Pons (tissue), 1 donor: ENCODE measurements at regions not wholly inside any gene's neighbourhood (a gene's known extent, or its start where the extent isn't known, plus 50 kb on each side); places are given as distances from the start of the nearest gene placed in this dataset.
"Not testable (repeated sequence)": the region's sequence is repeated elsewhere in the genome, so short reads cannot be mapped to it uniquely, and the experiment has no call there.

Source experiments
- DNase-seq: peaks from one replicate; pipeline ENCODE4 v3.0.0-alpha.2; 2016; ENCODE audit warnings: low spot score

DNA sequence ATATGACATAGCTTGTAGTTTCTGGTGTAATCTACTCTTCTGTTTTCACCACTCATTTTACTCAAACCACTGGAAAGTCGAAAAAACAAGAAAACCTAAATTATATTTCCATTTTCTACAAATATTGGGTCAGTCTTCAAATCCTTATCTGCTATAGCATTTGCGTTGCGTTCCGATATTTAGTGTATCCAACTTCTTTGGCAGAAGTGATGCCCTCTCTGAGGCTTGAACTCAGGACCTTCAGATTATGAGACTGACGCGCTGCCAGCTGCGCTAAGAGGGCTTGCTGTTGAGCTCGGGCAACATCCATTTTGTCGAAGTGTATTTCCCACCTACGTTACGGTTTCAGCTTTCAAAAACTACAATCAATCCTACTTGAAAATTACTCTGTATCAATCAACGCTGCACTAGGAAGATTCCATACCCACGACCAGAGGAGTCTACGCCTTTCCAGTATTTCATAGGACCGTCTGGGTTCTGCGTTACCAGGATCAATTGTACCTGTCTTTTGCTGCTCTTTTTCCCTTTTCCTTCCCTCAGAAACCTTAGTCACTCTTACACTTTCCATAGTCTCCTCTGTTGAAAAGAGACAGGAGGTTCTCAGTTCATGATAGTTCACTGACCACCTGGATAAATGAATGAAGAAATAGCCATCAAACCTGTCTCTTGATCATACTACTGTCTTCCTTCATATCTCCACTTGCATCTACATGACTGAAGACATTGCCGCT is 140.5 kb upstream of the ZNF322 start:
- not testable (repeated sequence) for DNase-seq

DNA sequence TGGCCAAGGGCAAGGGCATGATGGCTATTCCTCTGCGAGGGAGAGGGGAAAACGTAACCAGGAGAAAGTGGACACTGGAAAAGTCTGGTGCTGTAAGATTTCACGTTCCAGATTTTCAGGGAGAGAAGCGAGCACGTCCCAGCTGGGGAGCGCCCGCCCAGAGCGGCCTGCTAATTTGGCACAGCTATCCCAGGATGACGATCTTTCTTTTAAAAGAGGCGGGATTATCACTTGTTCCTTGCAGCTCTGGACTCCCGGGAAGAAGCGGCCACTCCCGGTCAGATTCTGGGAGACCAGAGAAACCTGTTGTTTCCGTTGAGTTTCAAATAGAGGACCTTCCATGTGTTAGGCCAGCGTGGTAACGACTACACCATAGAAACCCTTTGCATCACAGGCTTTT is 144.2 kb upstream of the ZNF322 start:
- not testable (repeated sequence) for DNase-seq

DNA sequence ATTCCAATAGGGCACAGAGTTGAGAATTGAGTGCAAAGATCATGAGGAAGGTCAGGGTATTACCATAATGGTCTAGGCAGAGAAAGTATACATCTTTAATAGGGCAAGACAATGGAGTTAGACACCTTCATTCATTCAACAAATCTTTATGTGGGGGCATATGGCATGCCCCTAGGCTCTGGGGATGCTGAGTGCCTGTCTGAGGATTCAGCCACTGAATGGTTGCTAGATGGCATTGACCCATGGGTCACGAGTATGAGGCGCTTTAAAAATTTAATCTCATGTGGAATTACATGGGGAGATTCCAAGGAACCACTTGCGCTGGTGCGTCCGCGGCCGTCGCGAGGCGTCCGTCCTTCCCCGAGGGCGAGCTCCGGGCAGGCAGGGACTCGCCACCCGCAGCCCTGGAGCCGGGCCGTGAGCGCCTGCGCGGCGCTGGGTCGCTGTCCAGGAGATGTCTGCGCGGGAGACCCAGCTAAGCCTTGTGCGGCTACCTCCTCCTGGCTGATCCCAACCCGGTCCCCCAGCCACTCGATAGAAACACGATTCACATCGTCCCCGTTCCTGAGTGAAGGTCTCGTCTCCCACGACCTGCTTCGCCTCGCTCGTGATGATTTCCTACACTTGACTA is 152.1 kb upstream of the ZNF322 start:
- DNase-seq: not testable (repeated sequence)

GRCh38 chr6:26818640-26819225 is 159.2 kb upstream of the ZNF322 start:
- DNase-seq: not testable (repeated sequence)

DNA sequence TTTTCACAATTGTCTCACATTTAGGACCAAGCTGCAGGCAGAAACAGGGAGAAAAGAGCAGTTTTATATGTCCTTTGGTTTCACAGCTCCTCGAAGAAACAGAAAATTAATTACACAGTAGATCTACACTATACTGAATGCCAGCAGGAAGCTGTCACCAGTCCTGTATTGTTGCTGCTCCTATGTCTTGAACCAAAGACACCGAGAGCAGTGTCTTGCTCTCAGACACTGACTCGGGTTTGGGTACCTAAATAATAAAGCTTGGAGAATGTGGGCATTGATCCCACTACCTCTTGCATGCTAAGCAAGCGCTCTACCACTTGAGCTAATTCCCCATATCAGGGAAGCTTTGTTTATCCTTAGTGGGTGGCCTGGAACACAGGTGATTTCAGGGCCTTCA is 168.4 kb upstream of the ZNF322 start:
- DNase-seq: not testable (repeated sequence)

DNA sequence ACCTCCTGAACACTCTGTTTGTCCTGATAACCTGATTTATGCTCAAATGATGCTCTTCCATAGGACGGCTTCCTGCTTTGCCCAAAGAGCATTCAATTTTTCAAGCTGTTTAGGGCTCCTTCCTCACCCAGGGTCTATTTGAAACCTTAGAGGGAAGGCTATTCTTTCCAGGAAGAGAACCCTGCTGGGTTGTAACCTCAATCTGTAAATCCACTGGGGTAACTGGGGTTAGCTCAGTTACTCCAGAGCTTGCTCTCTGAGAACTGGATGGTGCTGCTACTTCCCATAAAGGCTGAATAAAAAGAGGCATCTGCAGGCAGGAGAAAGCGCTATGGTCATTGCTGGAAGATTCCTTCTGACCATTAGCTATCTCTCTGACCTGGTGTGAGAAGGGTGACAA is 169.9 kb upstream of the ZNF322 start:
- not testable (repeated sequence) for DNase-seq

- not testable (repeated sequence) for DNase-seq
These were observed 171.4 kb upstream of the ZNF322 start for GRCh38 chr6:26830992-26831391.

- DNase-seq: not testable (repeated sequence)
These were observed 176.2 kb upstream of the ZNF322 start for GRCh38 chr6:26835707-26836106.

DNA sequence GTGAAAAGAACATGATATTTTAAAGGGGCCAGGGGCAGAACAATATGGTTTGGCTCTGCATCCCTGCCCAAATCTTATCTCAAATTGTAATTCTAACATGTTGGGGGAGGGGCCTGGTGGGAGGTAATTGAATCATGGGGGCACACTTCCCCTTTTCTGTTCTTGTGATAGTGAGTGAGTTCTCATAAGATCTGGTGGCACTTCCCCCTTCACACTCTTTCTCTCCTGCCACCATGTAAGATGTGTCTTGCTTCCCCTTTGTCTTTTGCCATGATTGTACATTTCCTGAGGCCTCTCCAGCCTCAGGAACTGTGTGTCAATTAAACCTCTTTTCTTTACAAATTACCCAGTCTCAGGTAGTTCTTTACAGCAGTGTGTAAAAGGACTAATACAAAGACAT is 177.1 kb upstream of the ZNF322 start:
- not testable (repeated sequence) for DNase-seq

- DNase-seq: not testable (repeated sequence)
These were observed 185.3 kb upstream of the ZNF322 start for GRCh38 chr6:26844823-26845222.

DNA sequence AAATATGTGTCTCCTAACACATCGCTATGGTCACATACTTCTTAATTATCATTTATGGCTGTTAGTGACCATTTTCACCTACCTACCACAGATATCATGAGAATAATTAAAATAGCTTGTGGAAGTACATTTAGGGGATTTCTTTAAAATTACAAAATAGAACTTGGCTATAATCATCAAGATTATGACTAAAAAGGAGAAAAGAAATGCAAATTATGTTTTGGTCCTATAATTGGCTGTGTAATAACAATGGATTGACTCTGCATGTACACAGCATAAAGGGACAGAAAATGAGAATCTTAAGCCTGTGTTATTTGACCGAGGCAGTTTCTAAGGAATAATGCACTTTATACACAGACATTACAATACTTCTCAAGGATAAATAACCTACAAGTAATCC is 197.7 kb upstream of the ZNF322 start:
- not testable (repeated sequence) for DNase-seq

DNA sequence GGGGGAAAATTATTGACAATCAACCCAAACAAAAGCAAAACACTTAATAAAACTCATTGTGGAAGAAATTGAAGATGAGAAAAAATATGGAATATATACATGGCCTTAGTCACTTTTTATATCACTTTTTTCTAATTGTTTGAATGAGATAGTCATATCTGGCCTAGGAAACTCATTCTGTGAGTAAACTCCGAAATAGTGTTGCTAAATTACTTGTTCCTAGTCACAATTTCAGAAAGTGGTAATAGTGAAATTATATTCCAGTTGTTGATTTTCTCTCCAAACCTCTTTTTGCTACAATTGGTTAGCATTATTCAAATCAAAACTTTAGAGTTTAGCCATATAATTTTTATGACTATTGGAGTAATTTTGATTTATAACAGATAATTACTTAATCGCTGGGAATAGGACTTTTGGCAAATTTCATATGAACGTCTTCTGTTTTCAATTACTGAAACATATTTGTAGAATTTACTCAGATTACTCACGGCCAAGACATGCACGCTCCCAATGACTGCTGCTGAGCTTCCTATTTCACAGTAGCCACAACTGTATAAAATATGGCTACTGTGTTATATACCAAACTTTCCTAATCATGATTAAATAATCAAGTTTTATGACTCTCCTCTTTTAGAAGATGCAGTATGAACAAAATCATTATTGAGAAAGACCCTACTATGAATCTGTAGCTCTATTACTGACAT is 199.7 kb upstream of the ZNF322 start:
- DNase-seq: not testable (repeated sequence)

DNA sequence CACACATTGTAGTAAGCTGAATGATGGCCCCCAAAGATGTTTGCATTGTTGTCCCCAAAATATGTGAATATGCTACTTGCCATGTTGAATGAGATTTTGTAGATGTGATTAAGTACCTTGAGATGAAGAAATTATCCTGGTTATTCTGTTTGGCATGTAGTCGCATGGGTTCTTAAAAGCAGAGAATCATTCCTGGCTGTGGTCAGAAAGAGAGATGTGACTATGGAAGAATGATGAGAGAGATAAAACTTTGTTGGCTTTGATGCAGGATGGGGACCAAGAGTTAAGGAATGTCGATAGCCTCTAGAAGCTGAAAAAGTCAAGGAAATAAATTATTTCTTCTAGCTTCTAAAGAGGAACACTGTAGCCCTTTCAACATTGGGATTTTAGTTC is 200.2 kb upstream of the ZNF322 start:
- not testable (repeated sequence) for DNase-seq

DNA sequence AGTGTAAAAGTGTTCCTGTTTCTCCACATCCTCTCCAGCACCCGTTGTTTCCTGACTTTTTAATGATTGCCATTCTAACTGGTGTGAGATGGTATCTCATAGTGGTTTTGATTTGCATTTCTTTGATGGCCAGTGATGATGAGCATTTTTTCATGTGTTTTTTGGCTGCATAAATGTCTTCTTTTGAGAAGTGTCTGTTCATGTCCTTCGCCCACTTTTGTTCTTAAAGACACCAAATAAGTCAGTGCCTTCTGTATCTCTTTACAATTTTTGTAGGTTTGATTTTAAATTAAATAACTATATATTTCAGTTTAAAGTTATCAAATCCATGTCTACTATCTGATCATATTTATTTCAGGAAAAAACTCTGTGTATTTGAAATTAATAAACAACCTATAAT is 202.4 kb upstream of the ZNF322 start:
- not testable (repeated sequence) for DNase-seq

GRCh38 chr6:26863641-26864040 is 204.1 kb upstream of the ZNF322 start:
- DNase-seq: not testable (repeated sequence)

GRCh38 chr6:26898785-26899184 is 239.2 kb upstream of the ZNF322 start:
- DNase-seq: not testable (repeated sequence)

DNA sequence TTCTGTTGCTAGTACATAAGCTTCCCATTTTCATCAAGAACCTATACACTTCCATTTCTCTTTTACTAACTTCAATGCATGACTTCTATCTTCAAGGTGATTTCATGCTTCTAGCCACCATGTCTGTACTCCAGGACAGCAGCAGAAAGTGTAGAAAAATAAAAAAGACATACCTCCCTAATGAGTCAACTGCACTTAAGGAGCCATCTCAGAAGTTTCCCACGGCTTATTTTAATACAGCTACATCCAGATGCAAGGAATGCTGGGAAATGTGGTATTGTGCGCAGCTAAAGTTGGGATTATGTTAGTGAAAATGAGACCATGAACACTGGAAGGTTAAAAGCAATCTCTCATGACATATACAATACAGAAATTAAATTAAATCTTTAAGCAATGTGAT is 264.7 kb upstream of the ZNF322 start:
- DNase-seq: not testable (repeated sequence)

GRCh38 chr6:26928190-26928589 is 268.6 kb upstream of the ZNF322 start:
- DNase-seq: not testable (repeated sequence)

DNA sequence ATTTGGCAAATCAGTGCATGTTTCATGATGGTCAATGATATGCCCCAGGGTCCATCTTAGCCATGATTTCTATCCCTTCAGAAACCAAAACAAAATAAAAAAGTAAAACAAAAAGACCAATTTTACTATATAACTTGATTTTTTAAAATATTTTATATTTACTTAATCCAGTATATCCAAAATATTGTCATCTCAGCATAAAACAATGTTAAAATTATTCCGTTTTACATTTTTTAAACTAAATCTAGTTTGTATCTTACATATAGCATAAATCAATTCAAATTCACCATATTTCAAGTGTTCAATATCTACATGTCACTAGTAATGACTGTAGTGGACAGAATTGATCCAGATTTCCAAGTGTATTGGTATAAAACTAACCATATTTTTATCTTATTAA is 277.7 kb upstream of the ZNF322 start:
- not testable (repeated sequence) for DNase-seq

GRCh38 chr6:26951211-26951610 is 291.7 kb upstream of the ZNF322 start:
- not testable (repeated sequence) for DNase-seq

- peak; percentile 78 for DNase-seq
These were observed 291.4 kb upstream of the PRSS16 start for GRCh38 chr6:26956078-26956600.

DNA sequence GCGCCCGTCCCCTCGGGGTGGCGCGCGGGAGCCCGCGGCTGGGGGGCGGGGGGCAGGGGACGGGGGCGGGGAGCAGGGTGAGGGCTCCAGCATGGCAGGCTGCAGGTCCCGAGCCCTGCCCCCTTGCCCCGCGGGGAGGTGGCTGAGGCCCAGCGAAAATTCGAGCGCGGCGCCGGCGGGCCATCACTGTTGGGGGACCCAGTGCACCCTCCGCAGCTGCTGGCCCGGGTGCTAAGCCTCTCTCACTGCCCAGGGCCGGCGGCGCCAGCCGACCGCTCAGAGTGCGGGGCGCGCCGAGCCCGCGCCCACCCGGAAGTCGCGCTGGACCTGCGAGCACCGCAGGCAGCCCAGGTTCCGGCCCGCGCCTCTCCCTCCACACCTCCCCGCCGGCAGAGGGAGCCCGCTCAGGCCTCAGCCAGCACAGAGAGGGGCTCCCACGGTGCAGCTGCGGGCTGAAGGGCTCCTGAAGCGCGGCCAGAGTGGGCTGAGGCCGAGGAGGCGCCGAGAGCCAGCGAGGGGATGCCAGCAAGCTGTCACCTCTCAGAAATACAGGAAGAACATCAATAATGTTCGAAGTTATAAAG is 290.8 kb upstream of the PRSS16 start:
- peak; percentile 41 for DNase-seq
